HEK293T (cell line): ENCODE measurements at regions not wholly inside any gene's neighbourhood (a gene's known extent, or its start where the extent isn't known, plus 50 kb on each side); places are given as distances from the start of the nearest gene placed in this dataset.

Experiments
- CTCF ChIA-PET: fragments of 350-600 bp; formaldehyde crosslinking; extraction: SDS; loops from one replicate; lab custom pipeline; 2021; ENCODE audit warnings: antibody characterized with exemption, inconsistent platforms; lab: Yijun Ruan, JAX
- POLR2A ChIA-PET: fragments of 350-600 bp; formaldehyde crosslinking; extraction: SDS; loops from one replicate; lab custom pipeline; 2020; ENCODE audit warnings: antibody characterized with exemption, inconsistent platforms; lab: Yijun Ruan, JAX
- DNase-seq: peaks from one replicate; pipeline ENCODE4 v3.0.0; 2012; ENCODE audit warnings: mixed read lengths; ENCODE audit errors: extremely low spot score
- ARNT ChIP-seq: fragments of 450-650 bp; IDR thresholded peaks from 2 replicates; pipeline ENCODE4 v1.6.1; 2017; ENCODE audit warnings: mild to moderate bottlenecking
- BHLHE40 ChIP-seq: fragments of 450-650 bp; IDR thresholded peaks from 2 replicates; pipeline ENCODE4 v1.6.1; 2016; ENCODE audit warnings: mild to moderate bottlenecking, moderate library complexity, borderline replicate concordance
- CTBP1 ChIP-seq: fragments of 450-650 bp; IDR thresholded peaks from 2 replicates; pipeline ENCODE4 v1.6.1; 2016; ENCODE audit warnings: borderline replicate concordance
- ELF4 ChIP-seq: fragments of 450-650 bp; IDR thresholded peaks from 2 replicates; pipeline ENCODE4 v1.6.1; 2017; ENCODE audit warnings: antibody characterized with exemption
- FOXA1 ChIP-seq: fragments of 450-650 bp; IDR thresholded peaks from 2 replicates; pipeline ENCODE4 v1.6.1; 2016; ENCODE audit warnings: mild to moderate bottlenecking
- FOXK2 ChIP-seq: fragments of 450-650 bp; IDR thresholded peaks from 2 replicates; pipeline ENCODE4 v1.6.1; 2016; ENCODE audit warnings: mild to moderate bottlenecking
- FOXM1 ChIP-seq: fragments of 450-650 bp; IDR thresholded peaks from 2 replicates; pipeline ENCODE4 v1.6.1; 2017; ENCODE audit warnings: mild to moderate bottlenecking, borderline replicate concordance
- HDGF ChIP-seq: fragments of 450-650 bp; IDR thresholded peaks from 2 replicates; pipeline ENCODE4 v1.6.1; 2017; ENCODE audit warnings: antibody characterized with exemption, borderline replicate concordance
- L3MBTL2 ChIP-seq: fragments of 450-650 bp; conservative IDR thresholded peaks from 2 replicates; pipeline ENCODE4 v1.6.1; 2016; ENCODE audit warnings: mild to moderate bottlenecking
- LEF1 ChIP-seq: fragments of 450-650 bp; IDR thresholded peaks from 2 replicates; pipeline ENCODE4 v1.6.1; 2017; ENCODE audit warnings: mild to moderate bottlenecking, borderline replicate concordance
- NFRKB ChIP-seq: fragments of 450-650 bp; IDR thresholded peaks from 2 replicates; pipeline ENCODE4 v1.6.1; 2016; ENCODE audit warnings: mild to moderate bottlenecking, moderate library complexity
- SP1 ChIP-seq: fragments of 450-650 bp; IDR thresholded peaks from 2 replicates; pipeline ENCODE4 v1.6.1; 2017
- SUZ12 ChIP-seq: fragments of 450-650 bp; IDR thresholded peaks from 2 replicates; pipeline ENCODE4 v1.6.1; 2016; ENCODE audit warnings: mild to moderate bottlenecking
- TARDBP ChIP-seq: fragments of 450-650 bp; IDR thresholded peaks from 2 replicates; pipeline ENCODE4 v1.6.1; 2016
- ZNF384 ChIP-seq: fragments of 450-650 bp; IDR thresholded peaks from 2 replicates; pipeline ENCODE4 v1.6.1; 2016
- TF ChIP-seq, protein P1 (sequence below): fragments of 450-650 bp; IDR thresholded peaks from 2 replicates; pipeline ENCODE4 v1.6.1; 2016

DNA sequence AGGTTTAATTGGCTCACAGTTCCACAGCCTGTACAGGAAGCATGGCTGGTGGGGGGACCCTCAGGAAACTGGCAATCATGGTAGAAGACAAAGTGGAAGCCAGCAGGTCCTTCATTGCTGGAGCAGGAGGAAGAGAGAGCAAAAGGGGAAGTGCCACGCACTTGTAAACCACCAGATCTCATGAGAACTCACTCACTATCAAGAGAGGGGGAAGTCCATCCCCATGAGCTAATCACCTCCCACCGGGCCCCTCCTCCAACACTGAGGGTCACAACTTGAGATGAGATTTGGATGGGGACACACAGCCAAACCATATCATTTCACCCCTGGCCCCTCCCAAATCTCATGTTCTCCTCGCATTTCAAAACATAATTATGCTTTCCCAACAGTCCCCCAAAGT is 171.9 kb upstream of the CACNA2D1 start:
- CTCF ChIA-PET, result no interaction called here
- no peak for DNase-seq
- POLR2A ChIA-PET, result no interaction called here
- TF ChIP-seq FOXK2 (no peak), ARNT (no peak), TARDBP (no peak), NFRKB (no peak)
- TF ChIP-seq, protein P1, sequence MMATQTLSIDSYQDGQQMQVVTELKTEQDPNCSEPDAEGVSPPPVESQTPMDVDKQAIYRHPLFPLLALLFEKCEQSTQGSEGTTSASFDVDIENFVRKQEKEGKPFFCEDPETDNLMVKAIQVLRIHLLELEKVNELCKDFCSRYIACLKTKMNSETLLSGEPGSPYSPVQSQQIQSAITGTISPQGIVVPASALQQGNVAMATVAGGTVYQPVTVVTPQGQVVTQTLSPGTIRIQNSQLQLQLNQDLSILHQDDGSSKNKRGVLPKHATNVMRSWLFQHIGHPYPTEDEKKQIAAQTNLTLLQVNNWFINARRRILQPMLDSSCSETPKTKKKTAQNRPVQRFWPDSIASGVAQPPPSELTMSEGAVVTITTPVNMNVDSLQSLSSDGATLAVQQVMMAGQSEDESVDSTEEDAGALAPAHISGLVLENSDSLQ, result no peak

DNA sequence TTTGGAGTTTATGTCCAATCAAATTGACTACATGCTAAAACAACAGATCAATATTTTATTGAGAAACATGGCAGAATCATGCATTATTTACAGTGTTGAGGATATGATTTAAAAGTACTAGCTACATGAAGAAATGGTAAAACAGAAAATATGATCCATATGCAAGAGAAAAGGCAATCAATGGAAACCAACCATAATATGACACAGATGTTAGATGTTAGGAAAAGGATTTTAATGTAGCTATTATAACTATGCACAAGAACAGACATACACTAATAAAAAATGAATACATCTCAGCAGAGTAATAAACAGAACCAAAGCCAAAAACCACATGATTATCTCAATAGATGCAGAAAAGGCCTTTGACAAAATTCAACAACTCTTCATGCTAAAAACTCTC is 166.2 kb upstream of the CACNA2D1 start:
- ChIA-PET POLR2A (no interaction called here), CTCF (no interaction called here)
- TF ChIP-seq FOXK2 (no peak), FOXM1 (no peak), NFRKB (no peak), HDGF (no peak), L3MBTL2 (no peak), CTBP1 (no peak), SUZ12 (no peak), ZNF384 (no peak), LEF1 (no peak), ELF4 (no peak), ARNT (no peak), FOXA1 (no peak), TARDBP (no peak), BHLHE40 (no peak), SP1 (no peak)
- TF ChIP-seq, protein P1, result no peak
- no peak for DNase-seq

DNA sequence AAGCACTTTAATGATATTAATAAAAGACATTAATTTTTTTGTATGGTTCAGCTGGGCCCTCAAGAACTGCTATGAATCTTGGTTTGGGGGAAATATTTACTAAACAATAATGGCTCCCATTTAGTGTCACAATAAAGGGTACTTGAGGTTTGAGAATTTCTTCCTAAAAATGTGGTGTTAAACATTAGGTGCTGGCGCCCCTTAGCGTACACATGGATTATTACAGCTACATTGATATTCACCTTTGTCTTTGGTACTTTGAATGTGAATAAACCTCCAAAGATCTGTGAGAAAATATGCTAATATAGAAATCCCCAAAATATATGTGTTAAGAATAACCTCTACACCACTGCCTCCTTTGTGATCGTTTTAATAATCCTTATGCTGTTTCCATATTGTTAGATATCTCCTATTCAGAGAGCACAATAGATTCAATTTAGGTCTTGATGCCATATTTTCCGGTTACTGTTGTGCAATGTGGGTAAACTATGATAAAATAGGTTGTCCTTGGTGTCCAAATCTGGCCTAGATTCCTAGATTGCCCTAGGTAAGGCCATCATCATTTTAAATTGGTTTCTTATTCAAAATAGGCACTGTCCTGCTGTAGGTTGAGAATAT is 161.8 kb upstream of the CACNA2D1 start:
- no peak for TF ChIP-seq ARNT
- TF ChIP-seq LEF1, result no peak
- no peak for TF ChIP-seq ZNF384
- no peak for TF ChIP-seq FOXK2
- TF ChIP-seq FOXM1, result no peak
- TF ChIP-seq, protein P1, result no peak
- no peak for TF ChIP-seq ELF4
- no peak for TF ChIP-seq FOXA1
- TF ChIP-seq L3MBTL2, result no peak
- TF ChIP-seq TARDBP, result no peak
- no peak for TF ChIP-seq SP1
- TF ChIP-seq SUZ12, result no peak
- no peak for TF ChIP-seq HDGF
- no peak for TF ChIP-seq BHLHE40
- CTCF ChIA-PET, result interaction anchor here (0.7 to 0.9 kb wide), 4 partner anchors 21 to 661 kb away, joined by 3 to 7 read pairs (median 4); no protein-coding TSS in a partner anchor
- DNase-seq, result peak; percentile 33
- POLR2A ChIA-PET, result no interaction called here

DNA sequence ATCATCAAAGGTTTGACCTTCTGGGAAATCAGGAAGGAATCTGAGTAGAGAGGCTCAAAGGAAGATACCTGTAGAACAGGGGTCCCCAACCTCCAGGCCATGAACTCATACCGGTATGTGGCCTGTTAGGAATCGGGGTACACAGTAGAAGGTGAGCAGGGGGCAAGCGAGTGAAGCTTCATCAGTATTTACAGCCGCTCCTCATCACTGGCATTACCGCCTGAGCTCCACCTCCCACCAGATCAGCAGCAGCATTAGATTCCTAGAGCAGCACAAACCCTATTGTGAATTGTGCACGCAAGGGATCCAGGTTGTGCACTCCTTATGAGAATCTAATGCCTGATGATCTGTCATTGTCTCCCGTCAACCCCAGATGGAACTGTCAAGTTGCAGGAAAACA is 158.5 kb upstream of the CACNA2D1 start:
- ChIA-PET CTCF (no interaction called here), POLR2A (no interaction called here)
- DNase-seq, result no peak

DNA sequence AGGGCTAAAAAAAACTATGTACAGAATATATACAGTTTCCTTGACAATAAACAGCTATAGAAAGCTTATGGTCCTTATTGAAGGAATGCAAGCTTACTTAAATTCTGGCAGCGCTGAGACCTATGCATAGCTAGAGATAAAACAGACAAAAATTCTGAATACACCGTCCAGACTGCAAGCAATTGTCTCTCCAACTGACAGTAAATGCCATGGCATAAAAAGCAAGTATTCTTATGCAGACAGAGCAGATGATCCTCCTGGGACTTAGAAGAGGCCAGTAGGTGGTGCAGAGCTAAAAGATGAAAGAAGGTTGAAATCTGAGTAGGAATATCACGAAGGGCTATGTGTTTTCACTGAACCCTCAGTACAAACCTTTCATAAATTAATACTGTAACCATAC is 157.0 kb upstream of the CACNA2D1 start:
- ChIA-PET CTCF (interaction anchor here (1.0 kb wide), 1 partner anchor 436 kb away, joined by 3 read pairs; no protein-coding TSS in a partner anchor), POLR2A (interaction anchor here (0.6 kb wide), 1 partner anchor 24 kb away, joined by 3 read pairs; no protein-coding TSS in a partner anchor)
- TF ChIP-seq BHLHE40 (no peak), FOXM1 (no peak)
- no peak for DNase-seq

More for the DNA sequence above, 158.5 kb upstream of the CACNA2D1 start:
- TF ChIP-seq BHLHE40 (no peak), SP1 (no peak), ARNT (no peak), FOXM1 (no peak), SUZ12 (no peak), FOXK2 (no peak), HDGF (no peak), TARDBP (no peak), ELF4 (no peak), FOXA1 (no peak), L3MBTL2 (no peak), LEF1 (no peak), CTBP1 (no peak), NFRKB (no peak), ZNF384 (no peak)
- TF ChIP-seq, protein P1, result no peak

DNA sequence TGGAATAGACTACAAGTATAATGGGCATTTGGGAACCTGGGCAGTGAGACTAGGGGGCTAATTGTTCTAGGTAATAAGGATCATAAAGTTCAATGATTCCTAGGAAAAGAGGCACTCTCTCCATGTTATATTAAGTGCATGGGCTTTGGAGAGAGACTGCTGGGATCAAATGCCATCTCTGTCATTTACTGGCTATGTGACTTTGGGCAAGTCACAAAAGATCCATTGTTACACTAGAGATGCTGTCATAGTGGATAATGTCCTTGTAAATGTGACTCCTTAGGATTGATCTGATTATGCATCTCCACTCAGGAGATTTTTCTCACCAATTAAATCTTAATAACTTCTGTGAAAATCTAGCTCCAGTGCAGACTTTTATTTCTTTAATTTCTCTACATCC is 156.3 kb upstream of the CACNA2D1 start:
- no peak for DNase-seq
- TF ChIP-seq CTBP1 (no peak), SP1 (no peak), FOXA1 (no peak), FOXM1 (no peak), BHLHE40 (no peak), FOXK2 (no peak), HDGF (no peak), LEF1 (no peak), L3MBTL2 (no peak), ARNT (no peak), NFRKB (no peak)
- ChIA-PET POLR2A (no interaction called here), CTCF (no interaction called here)
